LHCN-M2 (cell line): ENCODE measurements at regions not wholly inside any gene's neighbourhood (a gene's known extent, or its start where the extent isn't known, plus 50 kb on each side); places are given as distances from the start of the nearest gene placed in this dataset.
"Not testable (repeated sequence)": the region's sequence is repeated elsewhere in the genome, so short reads cannot be mapped to it uniquely, and the experiment has no call there.

Experiments used
- DNase-seq: peaks from one replicate; pipeline ENCODE4 v3.0.0-alpha.2; 2012; ENCODE audit warnings: low read depth

DNA sequence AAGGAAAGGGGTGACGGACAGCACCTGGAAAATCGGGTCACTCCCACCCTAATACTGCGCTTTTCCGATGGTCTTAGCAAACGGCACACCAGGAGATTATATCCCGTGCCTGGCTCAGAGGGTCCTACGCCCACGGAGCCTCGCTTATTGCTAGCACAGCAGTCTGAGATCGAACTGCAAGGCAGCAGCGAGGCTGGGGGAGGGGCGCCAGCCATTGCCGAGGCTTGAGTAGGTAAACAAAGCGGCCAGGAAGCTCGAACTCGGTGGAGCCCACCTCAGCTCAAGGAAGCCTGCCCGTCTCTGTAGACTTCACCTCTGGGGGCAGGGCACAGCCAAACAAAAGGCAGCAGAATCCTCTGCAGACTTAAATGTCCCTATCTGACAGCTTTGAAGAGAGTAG, 91.5 kb upstream of the MBIP start:
- not testable (repeated sequence) for DNase-seq

DNA sequence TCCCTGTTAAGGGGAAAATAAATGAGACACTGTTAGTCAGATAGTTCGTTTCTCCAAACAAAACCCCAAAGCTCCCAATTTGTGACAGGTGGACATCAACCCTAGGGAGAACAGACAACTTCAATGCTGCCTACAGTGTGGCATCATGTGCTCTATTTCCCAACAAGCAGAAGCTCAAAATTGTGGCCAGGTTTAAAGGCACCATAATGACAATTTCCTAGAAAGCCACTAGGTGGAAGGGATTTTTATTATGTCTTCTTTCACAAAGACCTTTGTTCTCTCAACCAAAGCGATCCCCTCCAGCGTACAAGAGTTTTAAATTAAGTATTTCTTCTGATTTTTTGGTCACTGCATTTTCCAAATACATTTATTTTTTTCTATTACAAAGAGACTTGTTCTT, 88.0 kb upstream of the MBIP start:
- DNase-seq, result no peak

DNA sequence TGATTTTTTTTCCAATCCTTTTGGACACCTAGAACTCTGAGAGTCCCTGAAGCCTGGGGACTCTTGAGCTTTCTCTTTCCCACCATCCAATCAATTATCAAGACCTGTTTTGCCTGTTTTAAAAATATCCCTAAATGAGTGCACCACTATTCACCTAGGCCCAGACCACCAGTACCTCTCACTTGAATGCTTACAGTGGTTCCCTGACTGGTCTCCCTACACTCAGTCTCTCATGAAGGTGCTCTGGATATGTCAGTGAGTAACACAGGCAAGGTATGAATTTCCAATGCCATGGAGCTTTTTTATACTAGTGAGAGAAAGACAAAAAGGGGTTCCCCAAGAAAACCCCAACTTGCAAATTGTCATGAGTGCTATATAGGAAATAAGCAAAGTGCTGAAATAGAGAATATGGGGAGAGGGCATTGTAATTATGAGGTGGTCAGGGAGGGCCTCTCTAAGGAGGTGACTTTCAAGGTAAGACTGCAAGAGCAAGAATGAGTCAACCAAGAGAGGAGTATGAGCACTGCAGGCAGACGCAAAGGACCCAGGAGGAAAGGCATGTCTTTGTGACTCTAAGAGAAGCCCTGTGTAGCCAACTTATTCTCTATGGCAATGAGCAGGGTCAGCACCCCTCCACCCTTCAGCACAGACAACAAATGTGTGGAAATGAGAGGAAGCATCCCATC, 85.3 kb upstream of the MBIP start:
- no peak for DNase-seq

DNA sequence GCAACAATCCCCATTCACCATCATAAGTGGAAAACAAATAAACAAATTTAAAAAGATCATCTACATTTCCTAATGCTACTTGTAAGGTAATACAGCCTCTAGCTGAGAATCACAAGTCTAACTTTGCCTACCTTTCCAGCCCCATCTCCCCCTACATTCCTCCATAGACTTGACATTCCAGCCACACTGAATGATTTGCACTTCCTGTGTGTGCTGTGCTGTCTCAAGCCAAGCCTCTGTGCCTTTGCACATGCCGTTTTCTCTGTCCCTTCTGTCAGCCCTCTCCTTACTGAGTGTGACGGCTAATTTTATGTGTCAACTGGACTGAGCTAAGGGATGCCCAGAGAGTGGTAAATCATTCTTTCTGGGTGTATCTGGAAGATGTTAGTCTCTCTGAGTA, 82.4 kb upstream of the MBIP start:
- no peak for DNase-seq

DNA sequence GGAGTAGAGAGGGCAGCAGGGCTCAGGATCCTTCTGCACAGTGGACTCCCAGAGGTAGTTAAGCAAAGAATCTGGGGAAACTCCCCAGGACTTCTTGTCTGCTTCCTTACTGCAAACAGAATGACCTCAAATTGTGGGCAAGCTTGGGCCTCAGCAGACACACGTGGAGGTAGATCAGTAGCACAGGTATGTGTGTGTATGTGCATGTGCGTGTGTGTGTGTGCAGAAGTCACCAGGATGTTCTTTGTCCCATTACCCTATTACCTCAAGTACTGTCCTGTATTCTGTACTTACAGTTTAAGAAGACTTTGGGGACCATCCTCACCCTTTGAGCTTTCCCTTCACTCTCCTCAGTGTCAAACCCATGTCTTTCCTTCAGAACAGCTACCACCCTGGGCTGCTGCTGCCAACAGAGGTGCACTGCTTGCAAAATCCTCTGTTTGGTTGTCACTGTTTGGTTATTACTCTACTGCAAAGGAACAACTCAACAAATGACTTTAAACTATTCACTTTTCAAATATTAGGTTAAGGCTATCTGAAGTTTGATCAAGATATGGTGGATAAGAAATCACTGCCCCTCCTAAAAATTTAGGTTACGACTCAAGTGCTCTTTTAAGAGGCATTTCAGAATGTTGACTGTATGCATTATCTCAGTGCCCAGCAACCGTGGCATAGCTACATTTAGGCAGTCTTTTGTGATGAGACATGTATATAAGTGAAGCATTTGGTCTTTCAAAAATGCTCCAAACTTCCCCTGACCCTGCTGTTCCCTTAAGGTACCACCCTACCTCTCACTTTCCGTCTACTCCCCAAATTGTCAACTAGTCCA, 78.2 kb upstream of the MBIP start:
- DNase-seq, result no peak

DNA sequence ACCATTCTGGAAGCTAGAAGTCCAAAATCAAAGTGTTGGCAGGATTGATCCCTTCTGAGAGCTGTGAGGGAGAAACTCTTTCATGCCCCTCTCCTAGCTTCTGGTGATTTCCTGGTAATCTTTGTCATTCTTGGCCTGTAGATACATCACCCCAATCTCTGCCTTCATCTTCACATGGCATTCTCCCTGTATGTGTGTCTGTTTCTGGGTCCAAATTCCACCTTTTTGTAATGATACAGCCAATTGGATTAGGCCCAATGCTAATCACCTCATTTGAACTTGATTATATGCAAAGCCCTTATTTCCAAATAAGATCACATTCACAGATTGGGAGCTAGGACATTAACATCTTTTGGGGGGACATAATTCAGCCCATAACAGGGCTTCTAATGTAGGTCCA, 76.9 kb upstream of the MBIP start:
- no peak for DNase-seq

DNA sequence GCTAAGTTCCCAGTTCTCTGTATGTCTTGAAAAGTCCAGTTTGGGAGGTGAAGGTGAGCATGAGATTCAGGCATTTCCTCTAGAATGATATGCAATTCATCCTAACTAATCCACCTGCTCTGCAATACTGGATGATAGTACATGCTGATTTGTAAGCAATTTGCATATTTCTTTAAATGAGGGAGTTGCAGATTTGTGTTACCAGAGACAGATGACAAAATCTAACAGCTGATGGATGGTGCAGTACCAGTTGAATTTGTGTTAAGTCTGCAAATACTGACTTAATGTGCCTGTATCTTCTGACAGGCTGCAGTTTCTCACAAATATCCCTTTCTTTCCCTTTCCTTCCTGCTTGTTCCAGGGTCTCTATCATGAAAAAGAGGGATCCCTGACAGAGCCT, 76.4 kb upstream of the MBIP start:
- no peak for DNase-seq

DNA sequence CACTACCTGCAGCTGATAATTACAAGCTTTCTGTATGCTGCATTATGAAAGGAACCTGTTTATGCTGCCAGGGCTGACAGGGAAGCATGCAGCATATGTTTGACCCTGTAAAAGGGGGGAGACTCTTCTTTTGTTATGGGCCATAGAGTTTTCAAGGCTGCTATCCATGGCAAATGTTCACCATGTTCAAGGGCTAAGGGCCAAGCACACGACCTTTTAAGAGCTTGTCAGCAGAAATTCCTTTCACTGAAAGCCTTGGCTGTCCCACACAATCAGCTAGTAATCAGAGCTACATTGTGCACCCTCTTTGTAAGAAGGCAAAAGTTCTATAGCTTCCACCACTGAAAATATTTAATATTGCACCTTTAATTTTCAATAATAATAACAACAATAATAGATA, 74.2 kb upstream of the MBIP start:
- DNase-seq, result no peak

DNA sequence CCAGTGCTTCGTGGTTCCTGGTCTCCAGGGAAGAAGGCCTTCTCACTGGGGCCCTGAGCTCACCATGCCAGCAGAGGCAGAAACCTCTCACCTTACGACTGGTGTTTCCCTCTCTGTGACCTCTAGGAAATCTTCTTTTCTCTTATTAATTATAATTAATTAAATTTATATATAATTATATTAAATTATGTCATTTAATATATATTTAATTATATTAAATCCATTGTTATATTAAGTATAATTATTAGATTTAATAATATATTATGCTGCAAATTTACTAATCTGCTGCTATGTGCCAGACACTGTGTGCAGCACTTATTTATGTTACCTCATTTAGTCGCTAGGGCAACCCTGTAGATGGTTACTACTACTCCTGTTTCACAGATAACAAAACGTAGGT, 70.3 kb upstream of the MBIP start:
- DNase-seq, result no peak

DNA sequence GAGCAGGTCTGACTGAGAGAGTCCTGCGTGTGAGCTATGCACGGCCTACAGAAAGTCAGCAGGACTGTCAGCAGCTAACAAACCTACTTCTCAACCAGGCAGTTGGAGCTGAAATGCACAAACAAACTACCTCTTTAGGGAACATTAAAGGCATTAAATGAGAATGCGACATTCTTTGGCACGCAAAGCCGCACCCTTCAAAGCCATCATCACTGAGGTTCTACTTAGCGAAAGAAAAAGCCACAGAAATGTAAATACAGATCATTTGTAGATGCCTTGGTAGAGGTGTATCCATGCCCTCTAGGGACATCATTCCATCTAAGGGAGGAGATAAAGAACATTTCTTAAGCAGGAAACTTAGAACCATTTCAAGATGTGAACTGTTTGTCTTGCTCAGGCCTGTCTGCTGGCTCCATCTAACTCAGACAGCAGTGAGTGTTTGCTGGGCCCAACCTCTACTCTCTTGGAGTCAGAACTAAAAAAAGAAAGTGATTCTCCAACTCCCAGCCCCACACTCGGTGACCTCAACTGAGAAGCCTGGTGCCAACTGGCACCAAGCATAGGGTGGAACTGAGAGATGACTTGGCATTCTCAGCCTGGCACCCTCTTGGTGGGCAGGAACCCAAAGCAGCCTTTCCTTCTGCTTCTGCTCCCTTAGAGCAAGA, 63.5 kb upstream of the MBIP start:
- DNase-seq, result no peak

DNA sequence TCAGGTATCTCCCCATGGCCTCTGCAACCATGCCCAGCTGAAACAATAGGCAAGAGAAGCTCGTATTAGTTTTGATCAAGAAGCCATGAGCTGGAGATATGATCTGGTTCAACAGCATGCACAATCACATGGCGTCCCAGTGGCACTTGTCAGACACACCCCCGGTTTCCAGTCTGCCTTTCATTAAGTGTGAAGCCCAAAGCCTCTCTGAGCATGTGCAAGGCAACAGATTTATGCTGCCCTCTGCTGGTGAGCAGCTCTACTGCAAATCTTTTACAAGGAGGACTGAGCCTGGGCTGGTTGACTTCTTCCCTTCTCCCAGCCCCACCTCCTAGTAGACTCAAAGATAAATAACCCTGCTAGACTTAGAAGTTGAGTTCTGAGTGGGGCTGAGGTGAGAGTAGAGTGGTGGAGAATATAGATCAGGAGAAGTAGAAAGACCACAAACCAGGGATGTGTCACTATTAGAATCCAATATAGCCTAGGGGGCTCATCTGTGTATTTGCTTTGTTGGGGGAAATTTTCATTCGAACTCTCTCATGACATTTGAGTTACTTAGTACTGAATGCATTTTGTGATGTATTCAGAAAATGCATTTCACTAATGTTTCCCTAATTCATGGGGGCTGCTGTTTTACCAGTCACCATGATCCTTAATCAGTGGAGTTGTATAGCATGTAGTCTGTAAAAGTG, 53.7 kb upstream of the MBIP start:
- DNase-seq, result peak; percentile 71
